Vagina (tissue), 2 donors: ENCODE measurements at regions not wholly inside any gene's neighbourhood (a gene's known extent, or its start where the extent isn't known, plus 50 kb on each side); places are given as distances from the start of the nearest gene placed in this dataset.
"Not testable (repeated sequence)": the region's sequence is repeated elsewhere in the genome, so short reads cannot be mapped to it uniquely, and the experiment has no call there.

Experiments
- POLR2A ChIP-seq, 2 donors: fragments of 450-650 bp; IDR thresholded peaks; one replicate each; pipeline ENCODE4 v1.6.1; 2017; ENCODE audit warnings: antibody characterized with exemption in 2 of 2, mild to moderate bottlenecking in 2 of 2, moderate library complexity in 2 of 2
- TF ChIP-seq, protein P1 (sequence below), 3 experiments: fragments of 450-650 bp in 2 of 3; fragments of 200-600 bp in 1 of 3; sonication (generic) in 1 of 3; IDR thresholded peaks; one replicate each; pipeline ENCODE4 v1.5.1; 2017 to 2019; ENCODE audit warnings: antibody characterized with exemption in 3 of 3, mild to moderate bottlenecking in 2 of 3, moderate library complexity in 2 of 3

DNA sequence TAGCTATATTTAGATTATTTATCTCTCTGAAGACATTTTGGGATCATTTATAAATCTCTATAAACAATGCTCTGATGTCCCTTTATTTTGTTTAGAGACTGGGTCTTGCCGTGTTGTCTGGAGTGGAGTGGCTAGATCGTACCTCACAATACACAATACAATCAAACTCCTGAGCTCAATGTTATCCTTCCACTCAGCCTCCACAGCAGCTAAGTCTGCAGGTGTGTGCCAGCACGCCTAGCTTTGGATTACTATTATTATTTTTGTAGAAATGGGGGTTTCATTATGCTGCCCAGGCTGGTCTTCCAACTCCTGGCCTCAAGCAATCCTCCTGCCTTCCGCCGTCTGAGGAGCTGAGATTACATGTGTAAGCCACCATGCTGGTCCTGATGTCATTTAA is 5301.4 kb upstream of the TPTE start:
- TF ChIP-seq, protein P1, sequence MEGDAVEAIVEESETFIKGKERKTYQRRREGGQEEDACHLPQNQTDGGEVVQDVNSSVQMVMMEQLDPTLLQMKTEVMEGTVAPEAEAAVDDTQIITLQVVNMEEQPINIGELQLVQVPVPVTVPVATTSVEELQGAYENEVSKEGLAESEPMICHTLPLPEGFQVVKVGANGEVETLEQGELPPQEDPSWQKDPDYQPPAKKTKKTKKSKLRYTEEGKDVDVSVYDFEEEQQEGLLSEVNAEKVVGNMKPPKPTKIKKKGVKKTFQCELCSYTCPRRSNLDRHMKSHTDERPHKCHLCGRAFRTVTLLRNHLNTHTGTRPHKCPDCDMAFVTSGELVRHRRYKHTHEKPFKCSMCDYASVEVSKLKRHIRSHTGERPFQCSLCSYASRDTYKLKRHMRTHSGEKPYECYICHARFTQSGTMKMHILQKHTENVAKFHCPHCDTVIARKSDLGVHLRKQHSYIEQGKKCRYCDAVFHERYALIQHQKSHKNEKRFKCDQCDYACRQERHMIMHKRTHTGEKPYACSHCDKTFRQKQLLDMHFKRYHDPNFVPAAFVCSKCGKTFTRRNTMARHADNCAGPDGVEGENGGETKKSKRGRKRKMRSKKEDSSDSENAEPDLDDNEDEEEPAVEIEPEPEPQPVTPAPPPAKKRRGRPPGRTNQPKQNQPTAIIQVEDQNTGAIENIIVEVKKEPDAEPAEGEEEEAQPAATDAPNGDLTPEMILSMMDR (IDR thresholded peaks at IDR 0.05): not testable (repeated sequence)
- TF ChIP-seq POLR2A (IDR thresholded peaks at IDR 0.05): not testable (repeated sequence)
